HCT116 (cell line): ENCODE measurements at regions not wholly inside any gene's neighbourhood (a gene's known extent, or its start where the extent isn't known, plus 50 kb on each side); places are given as distances from the start of the nearest gene placed in this dataset.

Source experiments
- ATAC-seq: fragments of 200-7000 bp; cut with Tn5 transposase; 2 replicates; pipeline ENCODE4 v1.9.1; 2020; ENCODE audit warnings: mild to moderate bottlenecking, moderate library complexity
- BruUV-seq: library from RNA; stranded (reverse); fragments of 400-500 nt; replicated peaks from 2 replicates; lab custom pipeline; 2021; lab: Mats Ljungman, UMichigan
- CTCF ChIA-PET: fragments of 300-600 bp; sonication (Branson Sonifier 250); formaldehyde crosslinking; loops from one replicate; lab custom pipeline; 2021; ENCODE audit warnings: antibody characterized with exemption; lab: Charles Lee
- POLR2A ChIA-PET: fragments of 300-600, 350-600 bp; sonication (Branson Sonifier 250); formaldehyde crosslinking; loops from one replicate; lab custom pipeline; 2021; ENCODE audit warnings: antibody characterized with exemption; lab: Charles Lee
- RAD21 ChIA-PET, 2 experiments: fragments of 300-600 bp; sonication (Branson Sonifier 250); formaldehyde crosslinking; loops; one replicate each; lab custom pipeline; 2023; ENCODE audit warnings: low total read pairs in 2 of 2; ENCODE audit not compliant: uncharacterized antibody in 2 of 2, unreplicated experiment in 2 of 2, low non-redundant PET in 1 of 2; lab: Charles Lee
- DNase-seq: peaks from one replicate; pipeline ENCODE4 v3.0.0-alpha.2; 2010; ENCODE audit warnings: low read depth, low spot score
- H2AFZ ChIP-seq: fragments of 200-600 bp; shearing (Covaris generic), sonication (generic); 2 replicates; pipeline ENCODE4 v1.6.1; 2017; ENCODE audit warnings: low read depth, mixed run types, mixed read lengths, antibody characterized with exemption, low read length; ENCODE audit not compliant: poor library complexity, severe bottlenecking
- H3K27ac ChIP-seq: 2 replicates; pipeline ENCODE4 v1.5.1; 2012; ENCODE audit warnings: low read depth, low read length
- H3K27me3 ChIP-seq: fragments of 200-600 bp; sonication (generic); 2 replicates; pipeline ENCODE4 v1.6.1; 2016; ENCODE audit warnings: mixed run types, low read length, mixed read lengths; ENCODE audit not compliant: insufficient read depth
- H3K36me3 ChIP-seq, 2 experiments: fragments of 200-500 bp in 1 of 2; fragments of 200-600 bp in 1 of 2; sonication (Bioruptor generic) in 1 of 2; sonication (generic) in 1 of 2; 2 replicates each; pipeline versions ENCODE4 v1.5.1 to v1.6.1; 2014 to 2016; ENCODE audit warnings: low read length in 2 of 2, inconsistent platforms in 1 of 2, mixed read lengths in 1 of 2, mixed run types in 1 of 2; ENCODE audit not compliant: insufficient read depth in 2 of 2, control insufficient read depth in 1 of 2
- H3K4me1 ChIP-seq, 2 experiments: fragments of 200-600 bp in 1 of 2; sonication (generic) in 1 of 2; 2 replicates each; pipeline versions ENCODE4 v1.5.1 to v1.6.1; 2012 to 2017; ENCODE audit warnings: low read length in 2 of 2, inconsistent platforms in 1 of 2, mild to moderate bottlenecking in 1 of 2, mixed read lengths in 1 of 2, mixed run types in 1 of 2, moderate library complexity in 1 of 2; ENCODE audit not compliant: insufficient read depth in 2 of 2, control insufficient read depth in 1 of 2
- H3K4me2 ChIP-seq: fragments of 200-600 bp; sonication (generic); 2 replicates; pipeline ENCODE4 v1.6.1; 2017; ENCODE audit warnings: mixed run types, low read length, mixed read lengths
- H3K4me3 ChIP-seq, 2 experiments: fragments of 200-600 bp in 1 of 2; sonication (generic) in 1 of 2; replicated peaks in 1 of 2; 2 replicates each; pipeline ENCODE4 v1.5.1; 2011 to 2016; ENCODE audit warnings: low read length in 2 of 2, control low read depth in 1 of 2, low read depth in 1 of 2, mild to moderate bottlenecking in 1 of 2, mixed read lengths in 1 of 2, mixed run types in 1 of 2
- H3K79me2 ChIP-seq: fragments of 200-600 bp; sonication (generic); 2 replicates; pipeline ENCODE4 v1.6.1; 2017; ENCODE audit warnings: mild to moderate bottlenecking, mixed run types, low read length, moderate library complexity, mixed read lengths; ENCODE audit not compliant: insufficient read depth
- H3K9ac ChIP-seq: fragments of 200-600 bp; sonication (generic); 2 replicates; pipeline ENCODE4 v1.6.1; 2016; ENCODE audit warnings: low read length, mixed read lengths
- H3K9me2 ChIP-seq: fragments of 200-600 bp; sonication (generic), shearing (Covaris generic); 2 replicates; pipeline ENCODE4 v1.6.1; 2017; ENCODE audit warnings: mixed run types, mild to moderate bottlenecking, moderate library complexity; ENCODE audit not compliant: insufficient read depth
- H3K9me3 ChIP-seq, 2 experiments: fragments of 200-500 bp in 1 of 2; fragments of 200-600 bp in 1 of 2; sonication (Bioruptor generic) in 1 of 2; sonication (generic) in 1 of 2; 2 replicates each; pipeline ENCODE4 v1.6.1; 2014 to 2017; ENCODE audit warnings: low read length in 2 of 2, mixed read lengths in 2 of 2, inconsistent platforms in 1 of 2, low read depth in 1 of 2, mild to moderate bottlenecking in 1 of 2, mixed run types in 1 of 2, moderate library complexity in 1 of 2; ENCODE audit not compliant: control insufficient read depth in 1 of 2, insufficient read depth in 1 of 2
- H4K20me1 ChIP-seq: fragments of 200-600 bp; sonication (generic), shearing (Covaris generic); 2 replicates; pipeline ENCODE4 v1.6.1; 2017; ENCODE audit warnings: mixed run types, mild to moderate bottlenecking, moderate library complexity; ENCODE audit not compliant: insufficient read depth
- EZH2 ChIP-seq: fragments of 200-600 bp; sonication (generic); IDR thresholded peaks from 2 replicates; pipeline ENCODE4 v1.6.1; 2017; ENCODE audit warnings: antibody characterized with exemption, mixed run types
- SRF ChIP-seq: IDR thresholded peaks from 2 replicates; pipeline ENCODE4 v1.6.1; 2012; ENCODE audit warnings: low read depth
- TCF7L2 ChIP-seq: IDR thresholded peaks from 2 replicates; pipeline ENCODE4 v1.7.0; 2011; ENCODE audit warnings: borderline replicate concordance, inconsistent platforms; ENCODE audit not compliant: insufficient read depth, insufficient read length; ENCODE audit errors: extremely low read depth
- YY1 ChIP-seq: IDR thresholded peaks from 2 replicates; pipeline ENCODE4 v1.6.1; 2011; ENCODE audit warnings: low read length, low read depth, moderate library complexity, mild to moderate bottlenecking; ENCODE audit not compliant: insufficient replicate concordance; ENCODE audit errors: extremely low read depth
- intact Hi-C: fragments of 100-400 bp; cut with micrococcal nuclease; formaldehyde crosslinking; loops from 2 replicates; pipeline ENCODE4 v1.10.0; 2022
- TF ChIP-seq, protein P1 (sequence below): IDR thresholded peaks from 2 replicates; pipeline ENCODE4 v1.6.1; 2012; ENCODE audit warnings: low read depth
- TF ChIP-seq, protein P2 (sequence below): IDR thresholded peaks from 2 replicates; pipeline ENCODE4 v1.6.1; 2012

DNA sequence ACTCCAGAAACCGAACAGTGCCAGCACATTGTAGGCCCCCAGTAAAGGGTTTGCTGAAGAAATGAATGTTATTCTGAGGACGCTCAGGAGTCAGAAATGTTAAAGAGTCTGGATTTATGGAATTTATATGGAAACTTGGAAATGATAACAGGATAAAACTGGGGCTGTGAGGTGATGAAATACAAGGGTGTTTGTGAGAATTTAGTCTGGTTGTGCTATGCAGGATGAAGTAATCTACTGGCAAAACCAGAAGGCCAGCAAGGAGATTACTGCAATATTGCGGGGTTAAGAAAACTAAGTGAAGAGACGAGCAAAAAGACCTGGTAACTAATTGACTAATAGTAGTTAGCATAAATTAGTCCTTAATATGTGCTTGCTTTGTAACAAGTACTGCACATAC lies 467.8 kb downstream of the ZEB2 start:
- ChIA-PET CTCF (no interaction called here), RAD21 (no interaction called here), POLR2A (no interaction called here)
- Histone ChIP-seq H3K4me2 (no peak overlapping the region), H3K4me3 (no peak overlapping the region), H3K9me2 (peaks cover 3% of the 10 kb centered on the region; the same call in 1 of the 2 replicates), H3K27me3 (no peaks in the 10 kb centered on the region), H4K20me1 (no peaks in the 10 kb centered on the region)
- no peak for TF ChIP-seq TCF7L2
- no peak for TF ChIP-seq EZH2
- TF ChIP-seq, all 23 proteins: peak for 0
- Histone ChIP-seq H3K79me2 (no peaks in the 10 kb centered on the region), H2AFZ (no peak overlapping the region), H3K27ac (no peak overlapping the region), H3K4me1 (no peaks in the 10 kb centered on the region), H3K9ac (no peak overlapping the region), H3K36me3 (no peaks in the 10 kb centered on the region), H3K9me3 (no peaks in the 10 kb centered on the region)
- ATAC-seq (no peak), DNase-seq (no peak)
- intact Hi-C loops: no loop called here
- no TSS peak for BruUV-seq

DNA sequence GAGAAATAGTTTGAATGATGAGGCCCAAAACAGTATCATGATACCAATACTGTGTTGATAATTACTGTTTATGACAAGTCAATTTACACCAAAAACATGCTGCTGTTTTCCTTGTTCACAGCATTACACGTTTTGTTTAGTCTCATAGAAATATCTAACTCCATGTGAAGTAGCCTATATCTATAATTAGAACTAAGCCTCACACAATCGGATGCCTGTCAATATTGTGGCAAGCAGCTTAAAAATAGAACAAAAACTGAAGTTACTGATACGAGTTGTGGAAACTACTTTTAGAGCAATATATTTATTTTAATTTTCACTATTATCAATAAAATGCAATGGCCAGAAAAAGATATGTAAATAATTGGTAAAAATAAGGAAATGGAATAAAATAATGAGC lies 470.8 kb downstream of the ZEB2 start:
- no peak overlapping the region for H3K9ac ChIP-seq
- ChIA-PET CTCF (no interaction called here), POLR2A (no interaction called here), RAD21 (no interaction called here)
- DNase-seq: no peak
- H3K27ac ChIP-seq: no peak overlapping the region
- intact Hi-C loops: no loop called here
- H3K9me3 ChIP-seq: no peaks in the 10 kb centered on the region
- H3K27me3 ChIP-seq: no peaks in the 10 kb centered on the region
- no TSS peak for BruUV-seq
- H3K4me2 ChIP-seq: no peak overlapping the region
- no peak for ATAC-seq
- TF ChIP-seq, protein P1, sequence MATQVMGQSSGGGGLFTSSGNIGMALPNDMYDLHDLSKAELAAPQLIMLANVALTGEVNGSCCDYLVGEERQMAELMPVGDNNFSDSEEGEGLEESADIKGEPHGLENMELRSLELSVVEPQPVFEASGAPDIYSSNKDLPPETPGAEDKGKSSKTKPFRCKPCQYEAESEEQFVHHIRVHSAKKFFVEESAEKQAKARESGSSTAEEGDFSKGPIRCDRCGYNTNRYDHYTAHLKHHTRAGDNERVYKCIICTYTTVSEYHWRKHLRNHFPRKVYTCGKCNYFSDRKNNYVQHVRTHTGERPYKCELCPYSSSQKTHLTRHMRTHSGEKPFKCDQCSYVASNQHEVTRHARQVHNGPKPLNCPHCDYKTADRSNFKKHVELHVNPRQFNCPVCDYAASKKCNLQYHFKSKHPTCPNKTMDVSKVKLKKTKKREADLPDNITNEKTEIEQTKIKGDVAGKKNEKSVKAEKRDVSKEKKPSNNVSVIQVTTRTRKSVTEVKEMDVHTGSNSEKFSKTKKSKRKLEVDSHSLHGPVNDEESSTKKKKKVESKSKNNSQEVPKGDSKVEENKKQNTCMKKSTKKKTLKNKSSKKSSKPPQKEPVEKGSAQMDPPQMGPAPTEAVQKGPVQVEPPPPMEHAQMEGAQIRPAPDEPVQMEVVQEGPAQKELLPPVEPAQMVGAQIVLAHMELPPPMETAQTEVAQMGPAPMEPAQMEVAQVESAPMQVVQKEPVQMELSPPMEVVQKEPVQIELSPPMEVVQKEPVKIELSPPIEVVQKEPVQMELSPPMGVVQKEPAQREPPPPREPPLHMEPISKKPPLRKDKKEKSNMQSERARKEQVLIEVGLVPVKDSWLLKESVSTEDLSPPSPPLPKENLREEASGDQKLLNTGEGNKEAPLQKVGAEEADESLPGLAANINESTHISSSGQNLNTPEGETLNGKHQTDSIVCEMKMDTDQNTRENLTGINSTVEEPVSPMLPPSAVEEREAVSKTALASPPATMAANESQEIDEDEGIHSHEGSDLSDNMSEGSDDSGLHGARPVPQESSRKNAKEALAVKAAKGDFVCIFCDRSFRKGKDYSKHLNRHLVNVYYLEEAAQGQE: no peak
- TF ChIP-seq SRF (no peak), YY1 (no peak)
- TF ChIP-seq, protein P2, sequence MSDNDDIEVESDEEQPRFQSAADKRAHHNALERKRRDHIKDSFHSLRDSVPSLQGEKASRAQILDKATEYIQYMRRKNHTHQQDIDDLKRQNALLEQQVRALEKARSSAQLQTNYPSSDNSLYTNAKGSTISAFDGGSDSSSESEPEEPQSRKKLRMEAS: no peak
- peaks cover 3% of the 10 kb centered on the region; the same call in 1 of the 2 replicates for H3K9me2 ChIP-seq
- no peak overlapping the region for H3K4me3 ChIP-seq
- H3K4me1 ChIP-seq: no peaks in the 10 kb centered on the region
- no peaks in the 10 kb centered on the region for H4K20me1 ChIP-seq
- H2AFZ ChIP-seq: no peak overlapping the region
- H3K79me2 ChIP-seq: no peaks in the 10 kb centered on the region
- no peaks in the 10 kb centered on the region for H3K36me3 ChIP-seq
